NCI-H748 treated with DMSO at 0.1 percent for 48 hours (cell line): ENCODE measurements at regions not wholly inside any gene's neighbourhood (a gene's known extent, or its start where the extent isn't known, plus 50 kb on each side); places are given as distances from the start of the nearest gene placed in this dataset.

Experiments
- DNase-seq: peaks from one replicate; lab custom pipeline; 2025; lab: John Stamatoyannopoulos, UW

DNA sequence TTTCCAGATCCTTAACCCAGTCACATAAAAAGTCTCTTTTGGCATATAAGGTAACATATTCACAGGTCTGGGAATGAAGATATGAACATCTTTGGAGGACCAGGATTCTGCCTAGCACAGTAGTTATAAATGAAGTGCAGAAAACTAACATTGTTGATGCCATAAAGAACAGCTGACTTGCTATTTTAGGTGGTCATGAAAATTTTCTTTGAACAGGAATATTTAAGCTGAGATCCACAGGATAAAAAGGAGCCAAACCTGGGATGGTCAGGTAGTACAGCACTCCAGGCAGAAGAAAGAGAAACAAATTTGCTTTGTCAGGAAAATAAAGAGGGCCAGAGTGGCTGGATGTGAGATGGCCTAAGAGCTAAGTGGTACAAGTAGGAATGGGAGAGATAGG, 80.0 kb downstream of the CENPW start:
- no peak for DNase-seq

DNA sequence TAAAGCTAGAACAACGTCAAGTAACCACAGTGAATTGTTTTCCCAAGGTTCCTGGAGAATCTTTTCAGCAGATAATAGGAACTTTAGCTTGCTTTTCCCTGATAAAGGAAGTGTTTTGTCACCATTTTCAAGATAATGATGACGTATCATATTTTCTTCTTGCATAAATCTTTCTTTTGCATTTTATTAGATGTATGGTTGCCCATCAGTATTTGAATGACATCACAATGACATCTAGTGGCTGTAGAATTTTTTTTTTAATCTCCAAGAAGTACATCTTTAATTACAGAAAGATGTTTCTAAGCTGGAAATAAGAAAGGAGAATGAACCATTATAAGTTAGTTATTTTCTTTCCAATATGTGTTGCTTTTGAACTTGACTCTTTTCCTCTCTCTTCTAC, 83.0 kb downstream of the CENPW start:
- DNase-seq = no peak

DNA sequence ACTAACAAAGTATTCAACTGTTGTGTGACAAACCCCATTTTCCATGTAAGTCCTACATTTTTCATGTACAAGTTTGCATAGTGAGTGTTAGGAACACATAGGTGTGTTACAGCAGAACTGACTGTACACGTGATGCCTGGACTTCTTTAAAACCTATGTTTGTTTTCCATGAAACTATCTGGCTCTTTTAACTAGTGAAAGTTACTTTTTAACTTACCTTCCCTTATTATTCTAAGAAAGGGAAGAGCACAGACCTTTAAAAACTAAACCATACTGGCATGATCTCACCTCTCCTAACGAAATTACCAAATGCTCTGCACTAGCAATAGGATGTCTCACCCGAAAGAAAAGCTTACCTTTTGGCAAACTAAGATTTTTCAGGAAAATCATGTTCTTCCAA, 87.8 kb downstream of the CENPW start:
- DNase-seq = no peak

DNA sequence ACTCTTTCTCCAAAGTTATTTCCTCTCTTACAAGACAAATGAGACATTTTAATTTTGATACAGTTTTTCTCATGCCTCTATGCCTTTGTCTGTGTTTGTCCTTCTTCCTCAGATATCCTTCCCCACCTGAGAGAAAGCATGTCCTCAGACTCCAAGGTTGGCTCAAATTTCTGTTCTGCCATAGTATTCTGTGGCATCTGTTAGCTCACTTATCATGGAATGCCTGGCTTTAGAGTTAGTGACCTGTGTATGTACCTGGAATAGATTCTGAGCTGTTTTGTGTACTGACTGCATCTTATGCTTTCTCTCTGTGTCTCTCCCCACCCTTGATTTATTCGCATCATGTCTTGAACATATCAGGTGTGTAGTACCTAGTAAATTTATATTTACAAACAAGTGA, 90.0 kb downstream of the CENPW start:
- DNase-seq = no peak

DNA sequence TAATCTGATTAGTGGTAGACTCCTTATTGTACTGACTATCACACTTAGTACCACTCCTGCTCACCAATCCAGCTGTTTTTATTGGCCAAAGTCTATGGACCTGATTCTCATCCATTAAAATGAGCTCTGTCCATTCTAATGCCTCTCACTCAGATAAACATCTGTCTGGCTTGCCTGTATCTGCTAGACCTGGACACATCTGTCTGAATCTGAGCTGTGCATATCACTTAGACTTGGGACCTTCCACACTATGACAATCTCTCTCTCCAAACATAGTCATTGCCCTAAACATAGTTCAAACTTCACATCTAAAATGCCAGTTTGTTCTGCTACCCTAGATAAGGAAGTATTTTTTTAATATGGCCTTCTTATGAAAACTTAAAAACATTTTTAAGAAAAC, 92.6 kb downstream of the CENPW start:
- no peak for DNase-seq

DNA sequence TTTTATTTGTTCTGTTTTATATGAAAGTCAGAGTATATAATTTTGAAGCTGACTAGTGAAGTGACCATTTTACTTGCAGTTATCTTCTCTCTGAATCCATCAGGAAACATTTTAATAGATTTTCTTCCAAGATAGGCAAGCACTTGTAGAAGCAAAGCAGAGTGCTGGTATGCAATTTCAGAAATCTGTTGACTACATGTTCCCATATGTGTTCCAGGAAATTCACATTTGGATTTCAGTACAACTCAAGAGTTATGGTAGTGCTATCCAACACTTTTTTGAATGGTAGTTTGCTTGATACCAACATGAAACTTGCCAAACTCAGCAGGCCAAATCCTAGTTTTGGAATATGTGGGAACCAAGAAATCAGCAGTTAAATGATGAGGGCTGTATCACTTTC, 94.0 kb downstream of the CENPW start:
- DNase-seq = no peak

DNA sequence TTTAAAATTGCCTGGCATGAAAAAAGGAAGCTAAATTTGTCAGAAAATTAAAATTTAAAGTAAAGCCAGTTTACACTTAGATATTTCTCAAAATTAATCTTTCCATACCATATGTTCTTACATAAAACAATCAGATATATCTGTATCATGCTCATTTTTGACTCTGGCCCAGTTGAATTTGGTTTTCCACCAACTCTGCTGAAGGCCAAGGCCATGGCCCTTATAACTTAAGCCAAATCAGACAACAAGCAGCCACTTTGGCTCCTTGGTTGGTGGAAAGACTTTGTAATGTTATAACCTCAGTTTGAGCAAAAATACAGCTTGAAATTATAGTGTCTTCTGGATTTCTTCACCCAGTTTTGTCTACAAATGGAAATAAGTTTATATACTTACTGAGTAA, 97.3 kb downstream of the CENPW start:
- DNase-seq = no peak

DNA sequence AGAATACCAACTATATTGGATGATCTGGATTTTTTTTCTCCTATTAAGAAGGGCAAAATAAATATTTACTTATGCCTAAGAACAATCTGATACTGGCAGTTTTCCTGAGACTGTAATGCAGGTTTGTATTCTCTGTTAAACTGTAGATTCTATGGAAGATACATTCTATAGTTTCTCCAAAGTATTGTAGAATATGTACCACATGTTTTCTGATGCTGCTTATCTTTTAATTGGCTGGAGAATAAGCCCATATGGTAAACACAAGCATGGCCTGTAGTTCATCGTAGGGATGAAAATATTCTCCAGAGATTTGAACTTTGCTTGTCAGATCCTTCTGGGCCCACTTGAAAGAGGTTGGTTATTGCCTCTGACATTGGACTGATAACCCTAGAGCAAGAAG, 99.1 kb downstream of the CENPW start:
- DNase-seq = no peak

DNA sequence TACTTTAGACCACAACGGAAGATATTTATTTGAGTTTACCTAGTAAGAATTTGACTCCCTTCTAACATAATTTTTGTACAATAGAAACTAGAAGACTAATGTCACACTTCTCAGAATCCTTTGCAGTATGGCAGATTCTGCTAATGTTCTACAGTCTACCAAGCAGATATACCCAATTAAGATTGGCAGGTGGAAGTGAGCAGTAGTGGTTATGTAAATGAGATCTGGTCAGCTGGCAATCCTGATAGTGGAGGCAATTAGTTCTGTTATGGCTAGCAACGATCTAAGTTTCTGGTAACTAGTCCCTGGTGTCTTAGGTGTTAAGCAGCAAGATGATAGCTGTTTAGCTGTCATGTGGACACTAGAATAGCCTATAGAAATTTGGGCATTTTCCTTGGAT, 101.0 kb downstream of the CENPW start:
- no peak for DNase-seq

DNA sequence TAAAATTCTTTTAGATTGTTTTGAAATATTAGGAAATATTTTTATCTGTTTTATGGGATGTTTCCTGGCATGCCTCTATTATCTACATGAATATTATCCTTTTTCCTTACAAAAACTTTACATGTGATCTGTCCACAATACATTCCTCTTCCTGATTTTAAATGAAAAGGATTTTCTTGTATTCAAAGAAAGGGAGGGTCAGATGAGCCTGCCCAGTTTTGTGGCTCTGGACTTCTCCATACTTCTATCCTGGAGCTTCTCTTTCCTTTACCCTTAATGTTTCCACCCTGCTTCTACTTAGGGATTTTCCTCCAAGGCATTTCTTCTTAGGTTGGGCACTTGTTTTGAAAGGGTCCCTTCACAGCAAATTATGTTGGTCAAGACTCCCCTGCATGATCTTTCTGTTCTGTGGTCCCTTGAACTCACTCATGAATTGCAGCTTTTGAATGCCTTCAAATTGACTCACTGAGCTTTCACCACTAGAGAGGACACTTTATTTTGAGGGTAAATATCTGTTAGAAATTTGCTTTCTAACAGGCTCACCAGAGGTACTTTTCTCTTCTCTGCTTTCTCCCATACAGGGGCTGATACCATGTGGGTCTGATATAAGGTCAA, 104.9 kb downstream of the CENPW start:
- no peak for DNase-seq

DNA sequence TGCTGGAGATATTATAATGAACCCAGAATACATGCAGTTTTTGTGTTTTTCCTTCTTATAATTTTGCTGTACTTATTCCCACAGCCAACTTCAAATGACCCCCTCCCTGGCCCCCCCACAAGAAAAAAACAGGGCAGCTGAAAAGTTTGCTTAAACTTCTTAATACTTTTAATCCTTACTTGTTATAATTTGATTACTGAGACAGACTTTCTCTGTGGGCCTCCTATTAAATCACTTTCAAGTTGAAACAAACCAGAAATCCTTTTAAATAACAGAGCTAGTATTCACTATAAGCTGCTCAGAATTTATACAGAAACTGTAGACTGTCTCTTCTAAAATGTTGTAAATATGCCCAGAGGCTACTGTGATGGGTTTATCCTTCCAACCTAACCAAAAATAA, 106.3 kb downstream of the CENPW start:
- DNase-seq = no peak

DNA sequence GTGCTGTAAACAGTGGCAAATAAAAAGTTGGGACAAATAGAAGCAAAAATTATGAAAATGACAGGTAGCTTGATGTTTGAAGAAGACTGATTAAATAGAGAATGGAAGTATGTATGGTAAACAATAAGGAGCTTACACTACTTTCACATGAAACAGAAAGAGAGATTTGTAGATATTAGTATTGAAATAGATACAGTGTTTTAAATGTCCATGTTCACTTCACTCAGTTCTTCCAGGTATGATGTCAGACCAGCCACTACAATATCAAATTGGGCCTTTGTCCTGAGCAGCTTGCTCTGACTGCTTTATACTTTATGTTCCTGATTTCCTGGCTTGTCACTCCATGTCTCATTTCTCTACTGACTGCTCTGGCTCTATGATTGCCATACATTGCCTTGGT, 107.5 kb downstream of the CENPW start:
- no peak for DNase-seq

DNA sequence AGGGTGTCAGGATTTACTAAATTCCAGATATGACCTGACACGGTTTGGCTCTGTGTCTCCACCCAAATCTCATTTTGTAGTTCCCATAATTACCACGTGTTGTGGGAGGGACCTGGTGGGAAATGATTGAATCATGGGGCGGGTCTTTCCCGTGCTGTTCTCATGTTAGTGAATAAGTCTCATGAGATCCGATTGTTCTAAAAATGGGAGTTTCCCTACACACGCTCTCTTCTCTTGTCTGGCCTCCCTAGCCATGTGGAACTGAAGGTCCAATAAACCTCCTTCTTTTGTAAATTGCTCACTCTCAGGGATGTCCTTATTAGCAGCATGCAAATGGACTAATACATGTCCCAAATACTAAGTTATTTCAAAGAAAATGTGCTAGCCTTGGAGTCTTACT, 121.1 kb downstream of the CENPW start:
- DNase-seq = no peak

DNA sequence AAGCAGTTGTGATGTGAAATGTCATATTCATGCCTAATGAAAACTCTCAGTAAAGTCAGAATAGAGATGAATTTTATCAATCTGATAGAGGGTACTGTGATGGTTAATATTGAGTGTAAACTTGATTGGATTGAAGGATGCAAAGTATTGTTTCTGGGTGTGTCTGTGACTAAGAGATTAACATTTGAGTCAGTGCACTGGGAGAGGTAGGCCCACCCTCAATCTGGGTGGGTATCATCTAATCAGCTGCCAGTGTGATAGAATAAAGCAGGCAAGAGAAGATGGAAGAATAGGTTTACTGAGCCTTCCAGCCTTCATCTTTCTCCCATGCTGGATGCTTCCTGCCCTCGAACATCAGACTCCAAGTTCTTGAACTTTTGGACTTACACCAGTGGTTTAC, 124.3 kb downstream of the CENPW start:
- DNase-seq = no peak

DNA sequence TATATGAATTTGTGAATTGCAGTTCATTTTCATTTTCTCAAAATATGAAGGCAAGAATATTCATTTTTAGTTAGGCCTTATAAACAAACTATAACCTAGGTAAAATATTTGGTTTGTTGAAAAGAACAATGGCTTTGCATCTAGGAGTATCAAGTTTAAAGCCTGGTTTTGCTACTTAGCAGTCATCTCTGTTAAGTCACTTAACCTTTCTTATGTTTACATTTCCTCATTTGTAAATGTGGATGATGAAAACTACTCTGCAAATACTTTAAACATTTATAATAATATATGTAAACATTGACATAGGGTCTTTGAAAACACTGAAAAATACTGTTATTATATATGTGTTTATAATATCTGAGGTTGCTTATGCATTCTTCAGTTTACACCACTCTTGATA, 135.5 kb downstream of the CENPW start:
- DNase-seq = no peak

DNA sequence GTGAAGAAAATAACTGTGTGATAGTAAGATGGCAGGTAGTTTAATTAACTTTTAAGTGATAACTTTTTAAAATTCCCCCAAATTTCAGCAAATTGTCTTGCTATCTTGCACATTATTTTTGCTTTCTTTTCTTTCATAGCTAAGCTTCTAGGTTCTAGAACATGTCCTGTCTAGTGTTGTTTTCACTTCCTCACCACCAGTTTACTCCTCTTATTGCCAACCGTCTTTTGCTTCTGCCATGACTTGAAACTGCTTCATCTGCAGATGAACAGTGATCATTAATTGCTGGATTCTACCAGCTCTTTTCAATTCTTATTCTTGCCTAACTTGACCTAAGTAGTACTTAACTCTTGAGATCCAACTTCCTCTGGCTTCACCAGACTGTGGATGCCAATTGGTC, 137.8 kb downstream of the CENPW start:
- no peak for DNase-seq

DNA sequence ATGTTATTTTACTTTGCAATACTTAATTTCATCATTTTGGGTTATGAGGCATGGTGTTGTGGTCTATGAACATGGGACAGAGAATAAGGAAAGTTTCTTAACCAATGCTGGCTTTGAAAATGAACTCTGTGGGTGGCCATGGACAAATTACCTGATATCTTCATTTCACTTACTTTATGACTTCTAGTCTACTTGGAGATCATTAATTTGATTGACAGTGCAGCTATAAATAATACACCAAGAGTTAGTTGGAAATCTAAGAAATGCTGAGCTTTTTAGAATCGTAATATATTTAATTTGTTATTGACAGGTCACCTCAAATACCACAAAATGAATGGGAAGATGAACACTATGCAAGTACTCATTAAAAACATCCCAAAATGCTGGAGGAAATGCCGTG, 140.4 kb downstream of the CENPW start:
- no peak for DNase-seq

DNA sequence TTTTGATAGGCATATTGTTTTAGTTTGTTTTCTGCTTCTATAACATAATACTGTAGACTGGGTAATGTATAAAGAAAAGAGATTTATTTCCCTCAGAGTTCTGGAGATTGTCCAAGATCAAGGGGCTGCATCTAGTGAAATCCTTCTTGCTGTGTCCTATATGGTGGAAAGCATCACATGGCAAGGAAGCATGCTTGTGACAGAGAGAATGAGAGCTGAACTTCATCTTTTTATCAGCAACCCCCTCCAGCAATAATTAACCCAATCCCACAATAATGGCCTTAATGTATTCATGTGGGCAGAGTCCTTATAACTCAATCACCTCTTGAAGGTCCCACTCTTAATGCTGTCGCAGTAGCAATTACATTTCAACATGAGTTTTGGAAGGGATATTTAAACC, 141.4 kb downstream of the CENPW start:
- no peak for DNase-seq

DNA sequence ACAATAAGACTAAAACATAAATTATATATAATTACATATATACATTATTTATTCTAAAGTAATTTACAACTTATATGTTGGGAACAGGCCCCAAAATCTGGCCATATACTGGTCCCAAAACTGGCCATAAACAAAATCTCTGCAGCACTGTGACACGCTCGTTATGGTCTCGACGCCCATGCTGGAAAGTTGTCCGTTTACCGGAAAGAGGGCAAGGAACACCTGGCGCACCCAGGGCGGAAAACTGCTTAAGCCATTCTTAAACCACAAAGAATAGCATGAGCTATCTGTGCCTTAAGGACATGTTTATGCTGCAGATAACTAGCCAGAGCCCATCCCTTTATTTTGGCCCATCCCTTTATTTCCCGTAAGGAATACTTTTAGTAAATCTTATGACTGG, 164.9 kb downstream of the CENPW start:
- DNase-seq = no peak

DNA sequence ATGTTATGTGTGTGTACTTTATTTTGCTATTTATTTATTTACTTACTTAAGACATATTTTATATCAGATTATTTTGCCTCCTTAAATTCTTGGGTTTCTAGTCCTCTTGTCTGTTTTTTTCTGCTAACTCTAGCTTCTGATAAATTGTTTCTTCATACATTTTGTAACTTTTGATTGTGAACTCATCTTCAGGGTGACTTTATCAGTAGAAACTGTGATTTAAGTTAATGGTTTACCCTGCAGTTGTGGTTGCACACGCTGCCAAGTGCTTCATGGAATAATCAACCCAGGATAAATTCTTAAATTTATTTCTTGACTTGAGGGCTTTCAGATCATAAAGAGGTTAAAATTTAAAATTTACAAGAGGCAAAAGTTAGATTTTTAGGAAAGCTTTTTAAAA, 173.3 kb downstream of the CENPW start:
- no peak for DNase-seq

DNA sequence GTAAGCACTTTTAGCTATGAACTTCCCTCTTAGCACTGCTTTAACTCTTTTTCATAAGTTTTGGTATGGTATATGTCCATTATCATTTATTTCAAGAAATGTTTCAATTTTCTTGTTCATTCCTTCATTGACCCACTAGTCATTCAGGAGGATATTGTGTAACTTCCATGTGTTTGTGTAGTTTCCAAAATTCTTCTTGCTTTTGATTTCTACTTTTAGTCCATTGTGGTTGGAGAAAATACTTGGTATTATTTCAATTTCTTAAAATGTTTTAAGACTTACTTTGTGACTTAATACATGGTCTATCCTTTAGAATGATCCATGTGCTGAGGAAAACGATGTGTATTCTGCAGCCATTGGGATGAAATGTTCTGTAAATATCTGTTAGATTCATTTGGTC, 176.5 kb downstream of the CENPW start:
- no peak for DNase-seq

DNA sequence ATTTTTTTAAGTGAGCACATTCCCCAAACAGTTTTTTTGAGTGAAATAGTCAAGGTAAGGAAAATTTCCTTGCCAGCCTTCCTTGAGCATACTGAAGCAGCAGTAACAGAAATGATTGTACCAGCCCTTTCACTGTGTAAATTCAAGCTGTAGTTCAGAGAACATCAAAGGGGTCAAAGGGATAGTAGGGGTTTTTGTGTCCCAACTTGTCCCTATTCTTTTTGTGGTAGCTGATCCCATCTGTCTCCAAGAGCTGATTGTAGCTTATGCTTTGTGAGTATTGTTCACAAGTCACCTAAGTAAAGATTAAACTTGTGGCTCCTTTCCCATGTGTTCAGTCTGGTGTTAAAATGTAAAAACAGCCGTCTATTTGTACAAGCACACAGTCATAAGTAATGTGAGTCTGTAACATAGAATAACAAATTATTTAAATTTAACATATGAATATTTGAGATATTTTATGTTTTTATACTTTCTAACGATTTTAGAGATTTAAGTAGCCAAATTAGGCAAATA, 185.0 kb downstream of the CENPW start:
- DNase-seq = no peak

DNA sequence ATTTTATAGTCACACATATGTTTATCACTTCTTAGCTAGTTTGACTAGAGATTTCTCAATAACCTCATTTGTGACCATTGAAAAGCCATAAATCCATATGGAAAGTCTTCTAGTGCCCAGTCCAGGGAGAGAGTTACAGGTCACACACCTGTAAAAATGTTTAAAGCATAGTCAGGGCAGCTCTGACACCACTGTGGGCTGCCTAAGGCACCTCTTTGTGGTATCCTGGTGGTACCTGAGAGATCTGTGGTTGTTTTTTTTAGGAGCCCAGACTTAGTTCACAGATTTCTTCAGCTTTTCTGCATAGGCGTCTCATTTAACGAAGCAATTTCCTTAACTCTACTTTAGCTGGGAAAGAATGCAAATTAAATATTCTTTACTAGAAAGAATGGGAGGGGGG, 186.6 kb downstream of the CENPW start:
- no peak for DNase-seq

DNA sequence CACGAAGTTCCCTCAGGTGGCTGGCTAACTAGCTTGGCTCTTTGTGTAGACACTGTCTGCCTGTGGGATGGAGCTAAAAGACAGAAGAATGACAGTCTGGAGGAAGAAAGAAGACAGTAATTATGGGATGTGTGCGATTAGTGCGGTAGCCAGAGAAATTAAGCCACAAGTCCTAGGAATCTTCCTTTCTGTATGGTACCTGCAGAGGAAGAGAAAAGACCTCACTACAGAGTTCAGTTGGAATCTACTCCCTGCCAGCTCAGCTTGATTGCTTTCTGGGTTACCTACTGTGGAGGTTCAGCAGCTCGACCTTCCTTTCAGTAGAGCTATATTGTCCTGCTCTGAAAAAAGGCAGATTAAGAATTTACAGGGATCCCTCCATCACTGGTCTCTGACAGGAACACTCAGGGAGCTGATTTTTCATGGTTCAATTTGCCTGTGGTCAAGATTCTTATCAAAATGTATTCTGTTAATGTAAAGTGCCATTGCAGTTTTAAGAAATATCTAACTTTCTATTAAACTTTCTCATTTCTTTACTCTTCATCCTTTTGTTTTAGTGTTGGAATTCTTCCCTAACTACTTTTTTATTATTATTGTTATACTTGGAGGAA, 187.2 kb downstream of the CENPW start:
- DNase-seq = no peak
